Renal pelvis (tissue), 1 donor: ENCODE measurements at regions not wholly inside any gene's neighbourhood (a gene's known extent, or its start where the extent isn't known, plus 50 kb on each side); places are given as distances from the start of the nearest gene placed in this dataset.

Experiments used
- DNase-seq: peaks from one replicate; pipeline ENCODE4 v3.0.0-alpha.2; 2013

DNA sequence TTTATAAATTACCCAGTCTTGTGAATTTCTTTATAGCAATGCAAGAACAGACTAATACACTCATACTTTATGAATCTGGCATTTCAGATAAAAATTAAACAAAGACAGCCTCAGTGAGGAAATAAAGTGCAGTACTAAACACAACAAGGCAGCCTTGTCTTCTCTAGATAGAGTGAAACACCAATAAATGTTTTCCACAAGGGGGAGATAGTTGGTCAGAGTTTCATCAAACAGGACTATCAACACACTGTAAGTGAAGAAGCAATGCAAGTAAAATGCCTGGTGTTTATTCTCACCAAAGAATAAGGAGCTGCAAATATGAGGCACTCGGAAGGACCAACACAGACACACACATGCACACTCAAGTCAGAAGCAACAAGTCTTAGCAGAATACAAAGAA lies 62.8 kb downstream of the FAM9B start:
- peak; percentile 10 for DNase-seq

DNA sequence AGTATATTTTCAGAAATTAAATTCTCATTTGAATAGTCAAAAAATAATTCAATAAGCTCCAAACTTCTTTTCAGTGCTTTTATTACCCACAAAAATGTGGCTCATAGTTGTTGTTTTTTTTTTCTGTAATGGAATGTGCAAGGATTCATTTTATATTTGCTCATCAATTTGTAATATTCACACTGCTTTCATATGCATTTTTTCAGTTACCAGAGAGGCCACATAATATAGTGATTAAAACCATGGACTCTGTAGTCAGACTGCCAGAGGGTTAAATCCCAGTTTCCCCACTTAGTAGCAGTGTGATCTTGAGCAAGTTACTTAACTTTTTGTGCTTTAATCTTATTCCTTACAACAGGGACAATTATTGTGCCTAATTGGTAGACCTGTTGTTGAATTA lies 64.5 kb downstream of the FAM9B start:
- no peak for DNase-seq

DNA sequence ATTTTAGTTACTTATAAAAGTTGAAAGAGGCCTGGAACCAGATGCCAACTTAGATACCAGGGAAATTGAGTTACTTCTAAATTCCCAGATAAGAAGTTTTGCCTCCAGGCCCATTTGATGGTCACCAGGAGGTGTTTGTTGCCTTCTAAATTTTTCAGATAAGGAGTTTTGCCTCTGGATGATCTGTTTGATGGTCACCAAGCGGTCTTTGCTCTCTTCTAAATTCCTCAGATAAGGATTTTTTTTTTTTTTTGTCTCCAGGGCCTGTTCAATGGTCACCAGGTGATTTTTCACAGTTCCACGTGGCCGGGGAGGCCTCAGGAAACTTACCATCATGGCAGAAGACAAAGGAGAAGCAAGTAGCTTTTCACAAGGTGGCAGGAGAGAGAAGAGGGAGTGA lies 66.5 kb downstream of the FAM9B start:
- no peak for DNase-seq

DNA sequence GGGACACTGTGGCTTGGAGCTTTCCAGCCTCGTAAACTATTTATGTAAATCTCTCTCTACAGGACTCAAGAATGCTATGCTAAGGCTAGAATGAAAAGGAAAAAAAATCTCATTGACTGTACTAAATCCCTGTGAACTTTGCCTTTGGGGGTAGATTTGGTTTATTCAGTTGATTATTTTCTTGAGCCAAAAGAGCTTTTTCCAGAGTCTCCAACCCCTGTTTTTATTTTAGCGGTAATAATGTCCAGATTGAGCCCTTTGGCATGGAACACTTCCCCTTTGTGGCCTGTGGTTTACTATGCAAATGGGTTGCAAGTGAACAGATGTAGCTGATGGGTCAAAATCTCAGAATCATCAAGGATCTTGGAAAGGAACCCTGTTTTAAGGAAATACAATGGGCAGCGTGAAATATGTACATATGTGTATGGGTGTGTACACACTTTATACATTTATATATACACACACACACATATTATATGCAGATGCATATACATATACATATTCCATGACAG lies 72.9 kb downstream of the FAM9B start:
- peak; percentile 23 for DNase-seq

DNA sequence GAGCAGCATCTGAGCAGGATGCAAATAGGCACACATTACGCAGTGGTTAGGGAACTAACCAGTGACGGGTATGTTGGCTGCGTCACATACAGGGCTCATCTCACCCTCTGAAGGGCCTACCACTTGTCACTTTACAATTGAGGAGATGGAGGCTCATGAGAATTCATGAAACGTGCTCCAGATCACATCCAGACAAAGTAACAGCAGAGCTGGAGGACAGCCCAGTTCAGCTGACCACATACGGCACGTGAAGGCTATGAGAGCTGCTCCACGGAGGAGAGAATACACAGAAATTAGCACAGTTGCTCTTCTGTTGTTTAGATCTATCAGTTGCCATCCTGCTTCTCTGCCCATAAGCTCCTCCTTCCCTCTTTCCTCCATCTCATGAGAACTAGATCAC lies 78.4 kb downstream of the FAM9B start:
- DNase-seq: no peak

DNA sequence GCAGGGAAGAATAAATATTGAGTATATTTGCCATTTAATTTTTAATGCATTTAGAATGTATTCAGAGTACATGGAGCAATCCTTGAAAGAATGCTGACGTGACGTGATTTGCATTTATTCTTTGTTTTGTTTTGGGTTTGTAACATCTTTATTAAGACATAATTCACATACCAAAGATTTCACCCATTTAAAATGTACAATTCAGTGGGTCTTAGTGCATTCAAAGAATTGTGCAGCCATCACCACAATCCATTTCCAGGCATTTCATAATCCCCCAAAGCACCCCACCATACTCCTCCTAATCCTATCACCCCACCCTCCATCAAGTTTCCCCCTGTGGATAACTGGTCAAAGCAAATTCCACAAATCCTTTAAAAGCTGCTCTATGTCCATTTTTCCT lies 87.4 kb downstream of the FAM9B start:
- no peak for DNase-seq

DNA sequence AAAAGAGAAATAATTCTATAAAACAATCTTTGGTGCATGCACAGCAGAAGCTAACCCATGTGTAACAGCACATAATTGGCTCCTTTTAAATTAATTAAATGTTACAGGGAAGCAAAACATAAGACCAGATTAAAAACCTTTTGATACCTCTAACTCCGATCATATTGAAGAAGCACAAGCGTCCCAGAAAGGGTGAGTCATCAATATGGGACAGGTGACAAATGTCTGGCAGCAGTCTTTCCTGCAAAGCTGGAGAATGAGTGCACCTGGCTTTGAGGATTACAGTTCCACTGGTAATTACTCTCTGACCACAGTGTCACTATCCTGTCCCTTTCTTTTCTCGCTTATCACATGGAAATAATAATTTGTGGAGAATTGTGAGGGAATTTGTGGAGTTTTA lies 94.6 kb downstream of the FAM9B start:
- DNase-seq: no peak

DNA sequence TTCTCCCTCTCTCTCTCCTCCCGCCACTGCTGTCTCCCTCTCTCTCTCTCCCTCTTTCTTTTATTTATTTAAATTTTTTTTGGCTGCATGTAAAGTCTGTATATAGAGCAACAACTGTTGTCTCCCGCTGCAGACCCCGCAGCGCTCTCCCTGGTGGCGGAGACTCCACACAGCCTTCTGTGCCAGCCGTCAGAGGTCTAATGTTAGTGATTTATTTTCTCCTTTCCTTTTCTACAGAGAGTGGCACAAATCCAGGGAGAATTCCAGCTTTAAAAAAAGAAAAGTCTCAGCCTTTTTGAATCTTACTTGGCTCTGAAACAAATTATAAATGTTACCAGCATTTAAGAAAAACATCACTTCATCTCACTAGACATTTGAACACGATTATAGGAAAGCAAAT lies 106.2 kb downstream of the FAM9B start:
- DNase-seq: no peak

DNA sequence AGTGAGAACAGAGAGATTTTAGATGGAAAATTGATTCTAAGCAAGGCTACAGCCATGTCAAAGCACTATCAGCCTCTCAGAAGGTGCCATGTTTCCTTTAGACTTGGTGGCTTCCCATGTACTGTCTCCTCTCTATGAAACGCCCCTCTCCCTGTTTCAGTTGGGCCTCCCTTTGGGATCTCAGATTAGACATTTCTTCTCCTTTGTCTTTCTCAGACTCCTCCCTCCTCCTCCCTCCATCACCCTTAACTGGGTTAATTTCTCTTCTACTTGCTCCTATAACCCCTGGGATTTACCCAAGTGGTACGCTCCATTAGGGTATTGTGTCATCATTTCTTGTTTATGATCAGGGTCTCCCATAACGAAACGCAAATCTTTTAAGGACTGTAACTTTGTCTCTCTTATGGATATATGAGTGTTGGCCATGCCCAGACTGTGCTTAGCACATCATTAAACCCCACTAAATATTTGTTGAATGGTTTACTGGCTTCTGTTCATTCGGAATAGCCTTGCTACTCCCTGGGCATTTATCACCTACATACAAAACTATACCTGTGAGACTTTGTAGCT lies 106.8 kb downstream of the FAM9B start:
- DNase-seq: no peak

DNA sequence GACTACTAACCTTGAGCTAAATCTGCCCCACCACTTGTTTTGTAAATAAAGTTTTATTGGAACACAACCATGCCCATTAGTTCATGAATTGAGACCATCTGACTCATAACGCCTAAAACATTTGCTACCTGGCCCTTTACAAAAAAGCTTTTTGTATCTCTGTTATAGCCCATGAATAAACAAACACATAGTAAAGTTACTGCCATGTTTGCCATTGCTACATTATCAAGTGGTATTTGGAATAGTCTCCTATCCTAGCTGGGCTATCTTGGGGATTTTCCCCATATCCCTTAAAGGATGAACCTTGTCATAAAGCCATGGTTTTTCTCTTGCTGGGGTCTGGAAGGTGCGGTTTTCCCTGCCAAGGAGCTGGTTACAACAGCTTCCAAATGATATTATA lies 112.3 kb downstream of the FAM9B start:
- DNase-seq: no peak

DNA sequence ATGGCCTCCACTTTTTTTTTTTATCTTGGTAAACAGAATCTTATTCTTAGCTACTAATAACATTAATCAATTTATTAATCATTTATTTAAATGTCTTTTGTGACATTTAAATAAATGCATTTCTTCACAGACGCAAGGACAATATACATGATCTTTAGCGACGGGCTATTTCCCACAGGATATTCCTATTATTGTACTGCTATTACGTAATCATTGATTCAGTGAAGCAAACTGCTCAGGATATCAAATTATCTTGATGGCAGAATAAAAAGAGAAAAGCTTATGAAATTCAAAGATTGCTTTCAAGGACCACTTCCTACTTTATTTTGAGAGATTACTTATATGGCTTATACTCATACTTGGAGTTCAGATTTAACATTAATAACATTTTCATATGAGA lies 114.1 kb downstream of the FAM9B start:
- DNase-seq: no peak

DNA sequence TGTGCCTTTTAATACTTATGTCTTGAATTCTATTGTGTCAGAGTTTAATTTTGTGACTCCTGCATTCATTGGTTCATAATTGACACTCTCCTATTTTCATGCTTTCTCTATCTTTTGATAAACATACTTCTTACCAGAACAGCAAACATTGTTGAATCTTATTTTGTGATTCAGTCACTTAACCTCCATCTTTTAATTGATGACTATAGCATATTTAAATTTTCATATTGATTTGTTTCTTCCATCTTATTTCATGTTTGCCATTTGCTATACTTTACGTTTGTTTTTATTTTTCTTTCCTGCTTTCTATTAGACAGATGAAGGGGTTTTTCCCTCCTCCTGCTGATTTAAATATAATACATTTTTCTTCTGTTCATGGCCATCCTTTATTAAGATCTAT lies 115.5 kb upstream of the FAM9A start:
- DNase-seq: no peak

DNA sequence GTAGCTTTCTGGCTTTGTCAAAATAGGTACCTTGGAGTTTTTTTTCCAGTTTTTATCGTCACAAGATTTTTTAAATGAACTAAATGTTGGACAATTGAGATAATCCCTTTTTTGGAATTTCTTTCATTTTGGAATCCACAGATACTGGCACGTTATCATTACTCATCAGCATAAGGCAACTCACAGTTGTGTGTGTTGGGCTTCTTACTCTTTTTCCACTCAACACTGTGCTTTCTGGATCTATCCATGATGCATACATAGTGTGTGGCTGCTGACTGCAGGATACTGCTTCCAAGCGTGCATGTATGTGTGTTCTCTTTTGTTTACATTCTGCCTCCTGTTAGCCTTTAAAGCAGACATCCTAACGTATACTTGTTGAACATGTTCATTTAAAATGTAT lies 113.5 kb upstream of the FAM9A start:
- no peak for DNase-seq

DNA sequence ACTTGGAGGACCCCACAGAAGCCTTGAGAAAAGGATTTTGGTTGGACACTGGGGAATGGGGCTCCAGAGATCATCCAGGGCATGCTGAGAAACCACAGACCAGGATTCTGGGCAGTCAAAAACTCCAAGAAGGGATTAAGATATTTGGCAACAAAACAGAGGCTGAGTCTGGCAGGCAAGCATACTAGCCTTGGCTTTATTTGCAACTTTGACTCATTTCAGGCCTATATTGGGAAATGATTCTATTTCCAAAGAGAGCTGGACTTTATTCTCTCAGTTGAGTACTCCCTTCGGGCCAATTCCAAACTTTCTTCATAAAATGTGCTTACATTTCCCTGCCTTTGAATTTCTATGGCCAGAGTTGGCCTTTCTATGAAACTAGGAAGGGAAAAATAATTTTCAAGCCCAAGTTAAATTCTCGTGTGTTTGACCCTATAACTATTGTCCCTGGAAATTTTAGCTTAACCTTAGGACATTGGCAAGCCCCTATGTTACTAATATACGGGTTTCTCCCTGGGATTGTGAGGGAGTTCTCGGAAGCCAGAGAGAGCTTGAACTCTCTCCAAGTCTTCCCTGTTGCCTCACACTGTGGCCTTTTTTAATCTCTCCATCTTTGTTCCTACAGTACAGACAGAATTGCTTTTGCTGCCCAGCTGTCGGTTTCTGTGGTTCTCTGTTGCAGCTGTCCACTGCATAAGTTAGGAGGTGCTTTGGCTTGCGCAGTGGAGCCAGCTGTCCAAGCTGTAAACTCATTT lies 112.6 kb upstream of the FAM9A start:
- no peak for DNase-seq

DNA sequence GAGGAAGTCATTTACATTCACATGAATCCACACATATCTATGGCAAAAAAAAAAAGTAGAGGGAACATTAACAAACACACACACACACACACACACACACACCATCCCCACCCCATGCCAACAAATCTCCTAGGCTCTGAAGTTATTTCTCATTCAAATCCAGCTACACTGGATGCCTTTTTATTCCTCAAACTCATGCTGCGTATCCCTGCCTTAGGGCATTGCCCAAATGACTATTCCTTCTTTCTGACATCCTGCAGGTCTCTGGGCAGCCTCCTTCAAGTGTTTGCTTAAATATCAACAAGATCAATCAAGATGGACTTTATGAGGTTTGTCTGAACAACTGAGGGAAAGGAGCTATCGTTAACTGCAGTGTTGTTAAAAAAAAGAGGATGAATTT lies 106.5 kb upstream of the FAM9A start:
- no peak for DNase-seq

DNA sequence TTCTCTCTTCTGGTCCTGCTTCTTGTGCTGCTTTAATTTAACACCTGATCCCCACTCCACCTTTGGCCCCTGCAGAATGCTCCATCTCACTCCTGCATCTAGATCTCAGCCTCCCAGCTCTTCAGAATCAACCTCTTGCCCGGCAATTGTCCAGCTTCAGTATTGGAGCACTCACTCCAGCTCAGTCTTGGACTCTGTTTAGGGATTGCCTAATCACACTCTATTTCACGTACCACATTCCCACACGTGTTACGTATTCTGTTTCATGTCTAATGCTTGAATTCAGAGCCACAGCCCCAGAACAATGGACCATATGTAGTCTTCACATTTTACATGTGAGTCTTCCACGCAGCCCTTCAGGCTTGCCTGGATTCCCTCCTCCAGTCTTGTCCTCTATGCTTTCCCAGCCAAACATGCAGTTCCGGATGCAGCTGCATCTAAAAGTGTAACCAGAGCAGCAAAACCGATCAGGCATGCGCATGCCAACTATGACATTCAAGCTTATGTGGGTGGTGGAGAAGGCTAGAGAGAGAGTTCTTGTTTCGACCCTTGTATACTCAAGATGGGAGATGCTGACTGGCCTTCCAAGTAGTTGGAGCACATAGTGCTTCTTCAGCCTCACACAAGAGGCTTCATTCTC lies 105.2 kb upstream of the FAM9A start:
- no peak for DNase-seq

DNA sequence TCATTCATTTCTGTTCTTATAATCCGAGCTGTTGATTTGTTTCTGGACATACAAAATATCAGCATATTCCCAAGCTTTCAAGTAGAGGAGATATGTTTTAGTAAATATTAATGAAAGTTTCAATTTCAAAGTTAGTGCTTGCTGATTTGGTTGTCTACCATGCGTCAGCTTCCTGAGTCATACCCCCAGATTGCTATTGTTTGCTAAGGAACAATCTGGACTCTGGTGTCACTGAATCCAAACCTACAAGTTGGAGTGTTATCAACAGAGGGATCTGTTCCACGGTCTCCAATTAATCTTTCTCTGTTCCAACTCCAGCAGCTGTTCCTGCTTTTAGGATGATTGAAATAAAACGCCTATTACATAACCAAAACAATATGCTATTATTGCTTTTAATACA lies 96.1 kb upstream of the FAM9A start:
- no peak for DNase-seq

DNA sequence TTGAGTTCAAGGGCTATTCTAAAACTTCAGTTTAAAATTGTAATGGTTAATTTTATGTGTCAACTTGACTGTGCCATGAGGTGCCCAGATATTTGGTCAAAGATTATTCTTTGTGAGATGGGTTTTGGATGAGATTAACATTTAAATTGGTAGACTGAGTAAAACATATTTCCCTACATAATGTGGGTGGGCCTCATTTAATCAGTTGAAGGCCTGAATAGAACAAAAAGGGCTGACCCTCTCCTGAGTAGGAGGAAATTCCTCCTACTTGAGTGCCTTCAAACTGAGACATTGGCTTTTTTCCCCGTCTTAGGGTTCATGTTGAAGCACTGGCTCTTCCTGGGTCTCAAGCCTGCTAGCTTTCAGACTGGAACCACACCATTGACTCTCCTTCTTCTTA lies 89.6 kb upstream of the FAM9A start:
- DNase-seq: no peak

DNA sequence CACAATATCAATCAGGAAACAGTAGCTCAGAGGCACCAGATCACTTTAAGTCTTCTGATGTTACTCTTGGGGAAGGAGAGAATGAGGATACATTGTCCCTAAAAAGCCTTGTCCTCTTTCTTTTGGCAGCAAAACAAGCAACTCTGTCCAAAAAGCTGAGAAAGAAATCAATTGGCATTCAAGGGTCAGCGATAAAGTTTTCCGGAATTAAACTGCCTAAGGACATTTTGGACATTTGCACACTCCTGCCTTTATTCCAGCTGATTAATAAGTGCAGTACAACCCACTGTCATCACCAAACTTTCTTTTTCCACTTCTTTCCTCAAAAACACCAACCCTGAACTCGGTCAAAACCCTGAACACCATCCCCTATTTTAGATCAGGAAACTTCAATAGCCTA lies 85.8 kb upstream of the FAM9A start:
- no peak for DNase-seq

DNA sequence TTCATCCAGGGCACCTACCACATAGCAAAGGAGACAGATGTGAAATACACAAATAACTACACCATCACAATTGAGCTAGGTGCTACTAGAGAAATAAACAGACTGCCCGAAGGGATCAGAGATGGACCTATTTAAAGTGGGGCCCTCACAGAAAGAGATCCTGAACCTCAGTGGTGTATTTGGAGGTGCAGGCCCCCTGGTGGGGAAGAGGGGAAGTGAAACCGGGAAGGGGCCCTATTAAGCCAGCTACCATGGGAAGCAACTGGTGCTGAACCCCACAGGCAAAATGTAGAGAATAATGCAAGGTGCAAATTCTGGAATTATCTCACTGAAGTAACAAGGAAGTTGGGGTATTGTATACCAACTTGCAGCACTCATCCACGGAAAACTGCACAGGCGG lies 78.6 kb upstream of the FAM9A start:
- no peak for DNase-seq

DNA sequence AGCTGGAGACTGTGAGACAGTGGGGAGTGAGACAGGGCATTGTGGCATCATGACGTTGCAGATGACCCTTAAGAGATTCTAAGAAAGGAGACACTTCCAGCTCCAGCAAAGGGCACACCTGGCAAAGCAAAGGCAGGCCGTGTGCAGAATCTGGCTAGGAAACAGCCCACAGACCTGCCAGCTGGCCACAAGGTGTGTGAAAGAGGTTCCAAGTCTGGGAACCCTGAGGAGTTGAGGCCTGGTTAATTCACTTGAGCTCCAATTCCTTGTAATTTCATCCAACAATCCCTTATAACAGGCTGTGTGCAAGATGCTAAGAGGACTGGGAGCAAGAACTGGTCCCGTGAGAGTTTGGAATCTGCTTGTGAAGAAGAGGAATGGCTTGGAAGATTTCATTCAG lies 72.8 kb upstream of the FAM9A start:
- DNase-seq: no peak

DNA sequence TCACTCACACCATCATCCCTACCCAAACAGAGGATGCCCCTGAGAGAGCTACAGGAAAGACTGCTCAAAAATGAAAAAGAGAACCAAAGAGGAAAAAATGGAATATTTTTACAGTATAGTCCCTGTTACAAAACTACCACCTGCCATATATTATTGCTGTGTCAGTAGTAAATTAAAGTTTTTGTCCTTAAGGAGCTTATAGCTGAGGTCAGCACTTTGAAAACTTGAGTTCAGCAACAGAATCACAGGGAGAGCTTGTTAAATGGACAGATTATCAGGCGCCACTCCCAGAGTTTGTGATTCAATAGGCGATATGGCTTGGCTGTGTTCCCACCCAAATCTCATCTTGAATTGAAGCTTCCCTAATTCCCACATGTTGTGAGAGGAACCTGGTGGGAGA lies 71.9 kb upstream of the FAM9A start:
- DNase-seq: no peak

DNA sequence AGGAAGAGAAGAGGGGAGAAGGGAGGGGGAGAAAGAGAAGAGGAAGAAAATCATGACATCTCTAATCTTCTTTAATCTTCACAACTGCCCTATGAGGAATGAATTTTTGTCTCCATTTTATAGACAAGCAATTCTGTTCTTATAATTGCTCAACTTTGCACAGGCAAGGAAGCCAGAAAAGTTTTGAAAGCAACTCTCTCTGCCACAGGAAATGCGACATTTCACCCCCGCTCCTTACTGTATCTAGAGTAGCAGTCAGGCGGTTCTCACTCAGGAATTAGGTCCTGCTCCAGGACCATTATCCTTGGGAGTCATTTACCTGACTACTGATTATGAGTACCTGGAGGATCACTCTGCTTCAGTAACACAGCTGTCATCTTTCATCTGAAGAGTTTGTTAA lies 69.2 kb upstream of the FAM9A start:
- no peak for DNase-seq

DNA sequence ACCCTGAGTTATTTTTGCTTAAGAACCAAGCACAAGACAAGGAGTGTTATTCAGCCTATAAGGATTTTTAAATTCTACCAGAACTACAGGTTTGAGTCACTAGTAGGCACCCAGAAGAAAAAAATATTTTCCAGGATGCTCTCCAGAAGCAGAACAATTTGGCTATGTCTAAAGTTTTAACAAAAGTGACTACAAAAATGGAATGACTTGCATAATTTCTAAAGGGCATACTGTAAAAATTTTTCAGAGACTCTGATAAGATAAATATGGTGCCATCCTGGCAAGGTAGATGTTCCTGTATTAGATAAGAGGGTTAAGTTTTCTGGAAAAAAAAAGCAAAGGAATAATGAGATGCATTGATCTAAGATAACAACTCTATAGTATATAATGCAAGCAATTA lies 68.6 kb upstream of the FAM9A start:
- DNase-seq: no peak
